SK-N-SH (cell line): ENCODE measurements at regions not wholly inside any gene's neighbourhood (a gene's known extent, or its start where the extent isn't known, plus 50 kb on each side); places are given as distances from the start of the nearest gene placed in this dataset.

ENCODE experiments used
- CTCF ChIA-PET: fragments of 300-600, 350-600 bp; formaldehyde crosslinking; extraction: SDS; loops from one replicate; lab custom pipeline; 2021; lab: Yijun Ruan, JAX
- POLR2A ChIA-PET: fragments of 350-600 bp; sonication (Branson Sonifier 250); formaldehyde crosslinking; extraction: SDS; loops from one replicate; lab custom pipeline; 2020; ENCODE audit warnings: antibody characterized with exemption, inconsistent platforms; lab: Yijun Ruan, JAX
- DNase-seq: peaks from one replicate; pipeline ENCODE4 v3.0.0; 2012
- H2AFZ ChIP-seq: fragments of 200-600 bp; sonication (generic); 2 replicates; pipeline ENCODE4 v1.8.1; 2016; ENCODE audit warnings: antibody characterized with exemption, mild to moderate bottlenecking, low read depth
- H3F3A ChIP-seq: fragments of 200-600 bp; sonication (generic); replicated peaks from 2 replicates; pipeline ENCODE3; 2016; ENCODE audit warnings: antibody characterized with exemption, mild to moderate bottlenecking; ENCODE audit not compliant: insufficient read depth
- H3K27ac ChIP-seq, 2 experiments: fragments of 200-500 bp in 1 of 2; fragments of 200-600 bp in 1 of 2; sonication (Bioruptor generic) in 1 of 2; sonication (generic), shearing (Covaris generic) in 1 of 2; 2 replicates each; pipeline versions ENCODE4 v1.5.1 to v1.6.1; 2014 to 2016; ENCODE audit warnings: low read depth in 2 of 2, inconsistent platforms in 1 of 2, low read length in 1 of 2, mild to moderate bottlenecking in 1 of 2, mixed read lengths in 1 of 2
- H3K27me3 ChIP-seq: fragments of 200-600 bp; sonication (generic), shearing (Covaris generic); 2 replicates; pipeline ENCODE4 v1.6.1; 2016; ENCODE audit warnings: mixed run types; ENCODE audit not compliant: insufficient read depth
- H3K36me3 ChIP-seq, 2 experiments: fragments of 200-500 bp in 1 of 2; fragments of 200-600 bp in 1 of 2; sonication (Bioruptor generic) in 1 of 2; sonication (generic) in 1 of 2; replicated peaks in 1 of 2; 2 replicates each; pipeline versions ENCODE3 to v1.5.1; 2014 to 2016; ENCODE audit warnings: low read length in 1 of 2, mild to moderate bottlenecking in 1 of 2; ENCODE audit not compliant: insufficient read depth in 2 of 2, control insufficient read depth in 1 of 2
- H3K4me1 ChIP-seq, 2 experiments: fragments of 200-500 bp in 1 of 2; fragments of 200-600 bp in 1 of 2; sonication (Bioruptor generic) in 1 of 2; sonication (generic), shearing (Covaris generic) in 1 of 2; 2 replicates each; pipeline versions ENCODE4 v1.5.1 to v1.6.1; 2014 to 2016; ENCODE audit warnings: low read depth in 1 of 2, low read length in 1 of 2, mixed run types in 1 of 2; ENCODE audit not compliant: insufficient read depth in 2 of 2, control insufficient read depth in 1 of 2
- H3K4me2 ChIP-seq: fragments of 200-600 bp; sonication (generic), shearing (Covaris generic); 2 replicates; pipeline ENCODE4 v1.6.1; 2017; ENCODE audit warnings: mixed run types
- H3K4me3 ChIP-seq, 2 experiments: fragments of 200-500 bp in 1 of 2; fragments of 200-600 bp in 1 of 2; sonication (Bioruptor generic) in 1 of 2; sonication (generic), shearing (Covaris generic) in 1 of 2; 2 replicates each; pipeline versions ENCODE4 v1.5.1 to v1.8.1; 2014 to 2016; ENCODE audit warnings: low read depth in 2 of 2, inconsistent platforms in 1 of 2, low read length in 1 of 2, mild to moderate bottlenecking in 1 of 2, mixed read lengths in 1 of 2, moderate library complexity in 1 of 2
- H3K79me2 ChIP-seq: fragments of 200-600 bp; sonication (generic); 2 replicates; pipeline ENCODE4 v1.8.1; 2017; ENCODE audit warnings: mild to moderate bottlenecking; ENCODE audit not compliant: insufficient read depth
- H3K9ac ChIP-seq: fragments of 200-600 bp; sonication (generic); 2 replicates; pipeline ENCODE4 v1.6.1; 2017; ENCODE audit warnings: mixed run types
- H3K9me2 ChIP-seq: fragments of 200-600 bp; sonication (generic); 2 replicates; pipeline ENCODE4 v1.6.1; 2017; ENCODE audit warnings: mixed run types
- H3K9me3 ChIP-seq: fragments of 200-600 bp; sonication (generic); 2 replicates; pipeline ENCODE4 v1.6.1; 2017; ENCODE audit warnings: mixed run types, mild to moderate bottlenecking, moderate library complexity
- H4K20me1 ChIP-seq: fragments of 200-600 bp; sonication (generic); 2 replicates; pipeline ENCODE4 v1.6.1; 2017; ENCODE audit warnings: mild to moderate bottlenecking, mixed run types; ENCODE audit not compliant: insufficient read depth
- CTCF ChIP-seq: fragments of 200-600 bp; sonication (generic); IDR thresholded peaks from 2 replicates; pipeline ENCODE4 v1.6.1; 2017; ENCODE audit warnings: antibody characterized with exemption, mild to moderate bottlenecking, moderate library complexity
- ELF1 ChIP-seq: IDR thresholded peaks from 2 replicates; pipeline ENCODE4 v1.4.0; 2012
- EP300 ChIP-seq, 2 experiments: IDR thresholded peaks; 2 replicates each; pipeline versions ENCODE4 v1.4.0 to v1.6.1; 2012; ENCODE audit warnings: borderline replicate concordance in 1 of 2, low read depth in 1 of 2, low read length in 1 of 2
- FOSL2 ChIP-seq: IDR thresholded peaks from 2 replicates; pipeline ENCODE4 v1.4.0; 2012; ENCODE audit warnings: low read depth, mild to moderate bottlenecking, moderate library complexity, borderline replicate concordance
- FOXJ3 ChIP-seq: sonication (generic); formaldehyde crosslinking; IDR thresholded peaks from 2 replicates; pipeline ENCODE4 v1.5.1; 2020; ENCODE audit warnings: mild to moderate bottlenecking, missing genetic modification reagents
- GABPA ChIP-seq: IDR thresholded peaks from 2 replicates; pipeline ENCODE4 v1.4.0; 2012; ENCODE audit warnings: low read depth, mild to moderate bottlenecking
- IRF3 ChIP-seq: fragments of 150-350 bp; IDR thresholded peaks from 2 replicates; pipeline ENCODE4 v1.6.1; 2016; ENCODE audit warnings: mild to moderate bottlenecking, low read depth, low read length
- JUND ChIP-seq: IDR thresholded peaks from 2 replicates; pipeline ENCODE4 v1.4.0; 2012
- MAX ChIP-seq: IDR thresholded peaks from 2 replicates; pipeline ENCODE4 v1.4.0; 2012; ENCODE audit warnings: low read depth
- MEF2A ChIP-seq: IDR thresholded peaks from 2 replicates; pipeline ENCODE4 v1.4.0; 2012; ENCODE audit warnings: low read depth, borderline replicate concordance
- NFIC ChIP-seq: IDR thresholded peaks from 2 replicates; pipeline ENCODE4 v1.4.0; 2012; ENCODE audit warnings: borderline replicate concordance
- RCOR1 ChIP-seq: fragments of 150-350 bp; IDR thresholded peaks from 2 replicates; pipeline ENCODE4 v1.6.1; 2017; ENCODE audit warnings: antibody characterized with exemption, low read length
- RXRA ChIP-seq: IDR thresholded peaks from 2 replicates; pipeline ENCODE4 v1.4.0; 2012; ENCODE audit warnings: low read depth, mild to moderate bottlenecking, borderline replicate concordance
- SMC3 ChIP-seq: IDR thresholded peaks from 2 replicates; pipeline ENCODE4 v1.6.1; 2012; ENCODE audit warnings: low read depth, low read length, improper control_type of control experiment
- TCF12 ChIP-seq: IDR thresholded peaks from 2 replicates; pipeline ENCODE4 v1.4.0; 2012
- TEAD4 ChIP-seq: IDR thresholded peaks from 2 replicates; pipeline ENCODE4 v1.4.0; 2012; ENCODE audit warnings: mild to moderate bottlenecking, borderline replicate concordance; ENCODE audit not compliant: insufficient read depth
- USF1 ChIP-seq: IDR thresholded peaks from 2 replicates; pipeline ENCODE4 v1.4.0; 2012; ENCODE audit warnings: low read depth, borderline replicate concordance
- USF2 ChIP-seq: fragments of 150-350 bp; IDR thresholded peaks from 2 replicates; pipeline ENCODE4 v1.6.1; 2017; ENCODE audit warnings: antibody characterized with exemption, low read length, low read depth, borderline replicate concordance
- ZBTB33 ChIP-seq: IDR thresholded peaks from 2 replicates; pipeline ENCODE4 v1.4.0; 2012; ENCODE audit warnings: low read depth, borderline replicate concordance
- WGBS: methylation state at CpG from one replicate; pipeline ENCODE4 v1.1.6; 2017; ENCODE audit warnings: low lambda C conversion rate; 5-methylcytosine and 5-hydroxymethylcytosine counted together

GRCh38 chr13:86006317-86006716 is 207.1 kb upstream of the SLITRK6 start:
- no peak overlapping the region for H2AFZ ChIP-seq
- no peaks in the 10 kb centered on the region for H4K20me1 ChIP-seq
- WGBS = 22% methylated on average over 2 of the region's 2 CpGs
- no peaks in the 10 kb centered on the region for H3K36me3 ChIP-seq
- no peaks in the 10 kb centered on the region for H3K9me3 ChIP-seq
- ChIA-PET POLR2A (no interaction called here), CTCF (no interaction called here)
- H3K27me3 ChIP-seq = no peaks in the 10 kb centered on the region
- no peaks in the 10 kb centered on the region for H3K9me2 ChIP-seq
- H3K79me2 ChIP-seq = no peaks in the 10 kb centered on the region
- no peak overlapping the region for H3K9ac ChIP-seq
- no peak overlapping the region for H3K27ac ChIP-seq
- H3K4me1 ChIP-seq = no peaks in the 10 kb centered on the region
- no peak for DNase-seq
- no peak overlapping the region for H3K4me2 ChIP-seq
- no peak overlapping the region for H3K4me3 ChIP-seq
- no peaks in the 10 kb centered on the region for H3F3A ChIP-seq
- TF ChIP-seq FOSL2 = no peak
- no peak for TF ChIP-seq NFIC
- no peak for TF ChIP-seq USF1
- TF ChIP-seq TEAD4 = no peak
- TF ChIP-seq MAX = no peak
- no peak for TF ChIP-seq ZBTB33
- TF ChIP-seq RXRA = no peak
- no peak for TF ChIP-seq USF2
- TF ChIP-seq FOXJ3 (CRISPR knock-in tag) = no peak
- no peak for TF ChIP-seq SMC3
- no peak for TF ChIP-seq TCF12
- no peak for TF ChIP-seq ELF1
- no peak for TF ChIP-seq MEF2A
- no peak for TF ChIP-seq EP300 (IDR thresholded peaks at IDR 0.05; ENCODE audit: borderline replicate concordance in 1 of 2, low read depth in 1 of 2, low read length in 1 of 2)
- no peak for TF ChIP-seq IRF3
- TF ChIP-seq GABPA = no peak
- TF ChIP-seq RCOR1 = no peak
- TF ChIP-seq JUND = no peak
- no peak for TF ChIP-seq CTCF
